ENCODE measurements at regions not wholly inside any gene's neighbourhood (a gene's known extent, or its start where the extent isn't known, plus 50 kb on each side); places are given as distances from the start of the nearest gene placed in this dataset.
"Not testable (repeated sequence)": the region's sequence is repeated elsewhere in the genome, so short reads cannot be mapped to it uniquely, and the experiment has no call there.

DNA sequence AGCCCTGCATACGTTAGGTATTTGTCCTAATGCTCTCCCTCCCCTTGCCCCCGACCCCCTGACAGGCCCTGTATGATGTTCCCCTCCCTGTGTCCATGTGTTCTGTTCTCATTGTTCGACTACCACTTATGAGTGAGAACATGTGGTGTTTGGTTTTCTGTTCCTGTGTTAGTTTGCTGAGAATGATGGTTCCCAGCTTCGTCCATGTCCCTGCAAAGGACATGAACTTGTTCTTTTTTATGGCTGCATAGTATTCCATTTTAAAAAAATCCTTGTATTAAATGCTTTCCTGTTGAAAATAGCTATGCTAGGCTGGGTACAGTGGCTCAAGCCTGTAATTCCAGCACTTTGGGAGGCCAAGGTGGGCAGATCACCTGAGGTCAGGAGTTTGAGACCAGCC lies 232.2 kb downstream of the RPLP1 start:
- not testable (repeated sequence) for TF ChIP-seq CTCF (IDR thresholded peaks at IDR 0.05; ENCODE audit: borderline replicate concordance, extremely low read depth, low read length, poor library complexity, severe bottlenecking); EZH2 (IDR thresholded peaks at IDR 0.05; ENCODE audit: borderline replicate concordance, low read depth, low read length, severe bottlenecking)
